Glomerular visceral epithelial cell (primary cell): ENCODE measurements at regions not wholly inside any gene's neighbourhood (a gene's known extent, or its start where the extent isn't known, plus 50 kb on each side); places are given as distances from the start of the nearest gene placed in this dataset.
A peak's percentile ranks its signal among the peaks of the same experiment; 100 is the strongest.

Experiments
- DNase-seq: peaks from one replicate; pipeline ENCODE4 v3.0.0-alpha.2; 2016; ENCODE audit errors: extremely low spot score

GRCh38 chr18:57202881-57203280 is 56.0 kb downstream of the BOD1L2 start:
- DNase-seq, result no peak

DNA sequence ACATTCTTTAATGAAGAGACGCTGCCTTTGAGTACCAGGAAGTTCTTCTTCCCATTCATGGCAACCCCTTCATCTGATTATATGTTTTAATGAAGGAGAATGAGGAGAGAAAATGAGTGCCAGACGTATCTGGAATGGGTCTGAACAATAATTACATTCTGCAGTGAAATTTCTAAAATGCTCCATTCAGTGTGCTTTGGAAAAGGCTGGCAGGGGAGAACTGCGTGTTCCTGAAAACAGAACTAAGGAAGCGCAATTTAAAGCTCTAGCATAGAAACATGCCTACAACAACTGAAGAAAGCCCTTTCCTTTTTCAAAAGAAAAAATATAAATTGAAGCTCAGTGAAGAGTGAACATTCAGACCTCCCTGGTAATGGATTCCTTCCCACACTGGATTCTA is 58.8 kb downstream of the BOD1L2 start:
- DNase-seq, result no peak

DNA sequence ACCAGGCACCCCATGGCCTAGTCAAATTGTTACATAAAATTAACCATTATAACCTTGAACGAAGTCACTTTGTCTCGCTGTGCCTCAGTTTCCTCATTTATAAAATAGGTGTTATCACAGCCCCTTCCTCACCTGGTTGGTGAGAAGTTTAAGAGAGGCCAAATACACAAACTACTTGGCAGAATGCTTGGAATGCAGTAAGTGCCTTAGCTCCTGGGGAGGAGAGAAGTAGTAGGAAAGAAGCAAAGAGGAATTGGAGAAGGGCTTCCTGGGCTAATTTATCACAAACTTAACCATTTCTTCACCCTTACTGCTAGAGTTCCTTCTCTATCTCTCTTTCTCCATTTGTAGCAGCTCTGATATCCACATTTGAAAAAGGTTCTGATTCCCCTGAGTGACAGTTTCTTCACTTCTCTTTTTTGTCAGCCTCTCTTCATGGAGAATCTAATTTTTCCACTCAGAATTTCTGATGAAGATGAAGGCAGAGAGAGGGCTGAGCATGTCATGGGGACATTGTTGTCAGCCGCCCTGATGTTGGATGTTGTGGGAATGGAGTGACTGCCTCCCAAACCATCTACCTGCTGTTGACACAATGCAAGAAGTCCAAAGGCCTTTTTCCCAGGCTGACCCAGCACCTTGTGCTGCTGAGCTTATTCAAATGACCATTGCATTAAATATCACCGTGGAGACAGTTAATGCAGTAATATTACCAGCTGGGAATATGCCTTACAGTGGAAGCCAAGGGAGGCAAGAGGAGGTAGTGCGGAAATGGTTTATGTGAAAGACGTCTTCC is 60.4 kb downstream of the BOD1L2 start:
- no peak for DNase-seq

DNA sequence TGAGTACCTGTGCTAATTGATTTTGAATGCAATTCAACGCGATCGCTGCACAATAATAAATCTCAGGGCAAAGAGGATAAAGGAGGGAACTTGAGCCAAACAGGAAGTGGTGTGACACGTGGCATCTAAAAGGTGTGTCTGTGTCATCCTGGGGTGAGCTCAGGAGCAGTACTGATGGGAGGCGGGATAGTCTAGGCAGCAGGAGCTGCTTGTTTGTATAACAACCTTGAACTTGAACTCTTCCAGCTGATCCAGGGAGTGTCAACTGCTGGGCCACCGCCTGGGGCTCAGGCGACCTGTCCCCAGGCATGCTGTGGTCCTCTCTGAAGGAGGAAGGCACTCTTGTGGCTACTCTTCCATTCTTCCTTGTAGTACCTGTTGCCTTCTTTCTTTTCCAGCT is 61.2 kb downstream of the BOD1L2 start:
- no peak for DNase-seq

DNA sequence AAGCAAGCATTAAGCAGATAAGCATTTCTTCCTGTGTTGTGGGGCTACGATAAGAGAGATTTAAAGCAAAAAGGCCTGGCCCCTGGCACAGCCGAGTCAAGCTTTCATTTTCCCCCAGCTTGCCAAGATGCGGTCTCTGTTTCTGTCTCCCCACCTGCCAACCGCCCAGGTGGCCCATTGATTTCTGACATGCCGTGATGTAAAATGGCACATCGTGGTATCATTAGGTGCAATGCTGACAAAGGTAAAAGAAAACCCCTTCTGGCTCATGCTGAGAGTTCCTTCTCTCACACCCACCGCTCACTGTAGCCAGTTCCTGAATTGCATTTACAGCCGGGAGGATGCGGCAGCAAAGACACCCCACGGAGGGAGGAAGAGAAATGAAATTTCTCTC is 62.8 kb downstream of the BOD1L2 start:
- no peak for DNase-seq

DNA sequence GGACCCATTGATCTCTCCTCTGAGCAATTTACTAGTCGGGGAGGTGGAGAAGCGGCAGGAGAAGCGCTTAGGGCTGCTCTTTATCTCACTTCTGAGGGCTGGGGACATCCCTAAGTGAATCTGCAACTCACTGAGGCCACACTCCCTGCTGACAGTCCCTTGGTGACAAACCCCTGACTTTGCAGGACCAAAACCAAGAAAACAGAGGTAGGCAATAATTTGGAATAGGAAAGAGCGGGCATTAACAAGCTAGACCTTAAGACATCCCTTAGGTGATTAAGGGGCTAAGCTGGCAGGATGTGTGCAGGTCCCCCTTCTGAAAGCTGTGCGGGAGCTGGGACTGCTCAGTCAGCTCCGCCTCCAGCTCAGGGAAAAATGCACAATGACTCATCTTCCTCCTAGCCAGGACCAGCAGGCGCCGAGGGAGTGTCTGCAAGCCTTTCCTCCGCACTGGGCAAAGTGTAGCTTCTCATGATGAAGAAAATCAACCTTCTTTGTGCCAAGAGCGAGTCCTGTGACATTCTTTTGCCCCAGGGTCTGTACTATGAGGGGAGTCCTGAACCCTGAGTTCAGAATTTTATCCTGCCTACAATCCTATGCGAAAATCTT is 63.3 kb downstream of the BOD1L2 start:
- DNase-seq, result peak; percentile 75

- peak; percentile 18 for DNase-seq
These were observed 64.0 kb downstream of the BOD1L2 start for GRCh38 chr18:57210716-57211411.

DNA sequence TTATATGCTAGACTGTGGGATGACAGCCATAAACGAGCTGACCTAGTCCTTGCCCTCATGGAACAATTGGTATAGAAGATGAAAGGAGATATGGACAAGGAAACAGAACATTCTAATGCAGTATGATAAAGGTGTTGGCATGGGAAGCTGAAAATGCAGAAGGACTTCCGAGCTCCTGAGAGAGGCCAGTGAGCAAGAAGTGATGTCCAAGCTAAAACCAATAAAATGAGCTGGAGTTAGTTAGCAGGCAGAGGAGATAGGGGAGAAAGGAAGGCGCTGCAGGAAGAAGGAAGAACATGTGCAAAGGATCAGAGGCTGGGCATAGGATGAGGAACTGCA is 64.5 kb downstream of the BOD1L2 start:
- DNase-seq, result no peak

DNA sequence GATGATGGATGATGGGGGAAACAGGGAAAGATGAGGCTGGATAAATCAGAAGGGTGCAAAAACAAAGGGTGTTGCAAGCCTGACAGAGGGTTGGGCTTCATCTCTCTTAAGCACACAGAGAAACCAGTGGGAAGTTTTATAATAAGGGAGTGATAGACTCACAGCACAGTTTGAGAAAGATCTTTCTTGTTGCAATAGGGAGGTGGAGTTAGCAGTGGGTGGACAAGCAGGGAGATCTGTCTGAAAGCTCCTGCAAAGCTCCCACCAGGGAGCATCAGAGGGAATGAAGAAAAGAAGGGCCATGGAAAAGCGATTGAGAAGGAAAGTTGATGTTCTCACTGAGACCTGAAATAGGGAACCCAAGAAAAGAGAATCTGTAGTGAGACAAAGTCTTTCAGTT is 64.9 kb downstream of the BOD1L2 start:
- DNase-seq, result no peak

- no peak for DNase-seq
These were observed 65.8 kb downstream of the BOD1L2 start for GRCh38 chr18:57212678-57213077.

DNA sequence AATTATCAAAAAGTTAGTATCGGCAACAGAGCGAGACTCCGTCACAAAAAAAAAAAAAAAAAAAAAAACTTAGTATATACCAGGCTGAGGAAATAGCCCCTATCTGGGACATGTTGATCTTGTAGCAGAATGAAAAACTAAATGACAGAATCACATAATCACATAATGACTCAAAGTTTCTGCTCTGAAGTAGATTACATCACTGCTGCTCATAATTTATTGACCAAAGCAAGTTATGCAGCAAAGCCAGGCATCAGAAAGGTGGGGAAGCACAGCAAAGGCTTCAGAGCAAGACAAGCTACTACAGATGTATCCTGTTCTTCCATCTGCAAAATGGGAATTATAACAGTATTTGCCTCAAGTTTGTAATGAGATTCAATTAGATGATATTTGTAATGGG is 68.1 kb downstream of the BOD1L2 start:
- DNase-seq, result no peak

GRCh38 chr18:57218281-57218680 is 71.4 kb downstream of the BOD1L2 start:
- no peak for DNase-seq

DNA sequence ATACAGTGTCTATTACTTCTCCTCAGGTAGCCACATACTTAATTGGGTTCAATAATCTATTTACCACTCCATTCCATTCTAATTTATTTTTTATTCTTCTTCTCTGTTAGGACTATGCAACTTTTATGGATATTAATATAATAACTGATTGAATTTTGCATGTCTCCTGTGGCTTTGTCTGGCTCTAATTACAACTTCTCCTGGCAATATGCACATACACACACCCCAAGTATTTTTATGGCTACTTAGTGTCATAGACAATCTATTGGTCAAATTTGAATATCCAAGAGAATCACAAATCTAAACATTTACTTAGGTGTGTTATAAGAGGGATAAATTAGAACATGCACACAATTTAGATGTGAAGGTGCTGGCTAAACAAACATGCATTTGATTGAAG is 73.1 kb downstream of the BOD1L2 start:
- no peak for DNase-seq

DNA sequence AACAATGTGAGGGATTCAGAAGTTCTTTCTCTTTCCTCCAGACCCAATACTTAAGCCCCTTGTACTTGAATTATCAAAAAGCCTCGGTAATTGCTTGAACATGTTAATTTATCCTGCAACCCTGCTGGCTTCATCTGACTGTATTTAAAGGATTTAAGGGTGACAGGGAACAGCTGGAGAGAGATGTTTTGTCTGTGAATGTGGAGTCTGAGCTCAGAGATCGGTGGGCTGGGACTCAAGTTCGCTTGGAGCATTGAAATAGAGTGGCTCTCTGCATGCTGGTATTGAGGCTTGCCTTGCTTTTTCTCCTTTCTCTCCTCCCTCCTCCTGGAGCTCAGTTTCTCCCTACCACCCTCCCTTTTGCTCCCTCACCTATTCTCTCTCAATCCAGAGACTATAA is 73.6 kb downstream of the BOD1L2 start:
- DNase-seq, result no peak

- no peak for DNase-seq
These were observed 74.1 kb downstream of the BOD1L2 start for GRCh38 chr18:57220930-57221483.

- DNase-seq, result peak; percentile 76
These were observed 76.4 kb downstream of the BOD1L2 start for GRCh38 chr18:57223144-57223870.

DNA sequence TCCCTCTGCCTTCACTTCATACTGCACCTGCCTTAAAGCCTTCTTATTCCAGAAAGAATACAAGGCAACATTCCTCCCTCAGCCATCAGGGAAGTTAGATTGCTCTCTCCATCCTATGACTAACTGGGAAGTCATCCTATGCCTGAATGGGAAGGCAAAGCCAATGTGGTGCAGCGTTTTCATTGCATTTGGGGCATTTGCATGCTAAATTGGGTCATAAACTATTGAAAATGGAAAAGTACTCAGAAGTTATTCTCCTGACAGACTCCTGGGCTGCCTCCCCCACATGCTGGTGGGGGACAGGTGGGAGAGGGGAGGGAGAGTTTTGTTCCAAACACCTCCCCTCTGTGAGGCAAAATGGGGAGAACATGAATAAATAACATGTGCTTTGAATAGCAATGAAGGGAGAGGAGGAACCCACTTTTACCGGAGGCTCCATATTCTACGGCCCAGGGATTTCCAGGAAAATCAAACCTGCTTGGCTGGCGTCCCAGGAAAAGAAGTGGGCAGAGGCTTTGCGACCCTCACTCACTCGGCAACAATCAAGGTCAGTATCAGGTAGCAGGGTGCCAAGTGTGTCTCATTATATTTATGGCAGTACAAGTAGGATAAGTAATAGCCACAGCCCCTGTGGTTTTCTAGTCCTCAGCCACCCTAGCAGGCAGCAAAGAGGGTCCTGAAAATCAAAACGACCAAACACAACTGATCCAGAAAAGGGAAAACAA is 84.1 kb downstream of the BOD1L2 start:
- no peak for DNase-seq

GRCh38 chr18:57231864-57232263 is 85.0 kb downstream of the BOD1L2 start:
- DNase-seq, result no peak

DNA sequence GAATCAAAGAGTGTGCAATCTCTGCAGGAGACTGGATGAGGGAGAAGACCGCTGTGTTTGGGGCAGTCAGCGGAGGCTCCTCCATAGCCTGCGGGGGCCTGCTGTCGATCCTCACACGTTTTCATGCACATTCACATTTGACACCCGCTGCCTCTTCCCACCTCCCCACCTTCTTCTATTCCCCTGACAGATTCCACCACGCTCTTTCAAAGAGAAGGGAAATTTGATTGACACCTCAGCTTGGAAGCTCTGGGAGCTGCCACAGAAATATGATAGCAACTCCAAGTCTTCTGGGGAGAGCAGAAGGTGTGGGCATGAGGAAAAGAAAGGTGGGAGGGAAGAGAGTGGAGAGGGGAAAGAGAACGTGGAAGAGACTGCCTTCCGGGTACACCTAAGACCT is 87.5 kb downstream of the BOD1L2 start:
- DNase-seq, result no peak

- no peak for DNase-seq
These were observed 95.0 kb downstream of the BOD1L2 start for GRCh38 chr18:57241869-57242268.

DNA sequence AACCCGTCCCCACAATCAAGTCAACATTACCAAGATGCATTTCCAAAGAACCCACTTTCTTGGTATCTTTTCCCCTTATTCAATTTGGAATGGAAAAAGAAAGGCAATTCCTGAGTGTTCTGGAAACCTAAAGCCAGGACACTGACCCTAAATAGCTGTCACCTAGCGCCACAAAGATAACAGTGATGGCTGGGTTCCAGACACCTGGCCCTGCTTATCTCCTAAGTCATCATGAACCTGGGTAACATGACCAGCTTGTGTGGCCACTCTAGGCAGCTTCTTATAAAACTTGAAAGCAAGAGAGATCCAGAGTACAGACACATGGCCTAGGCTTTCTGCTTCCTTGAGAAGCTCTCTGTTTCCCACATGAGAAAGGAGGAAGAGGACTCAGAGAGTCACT is 95.4 kb downstream of the BOD1L2 start:
- no peak for DNase-seq
